Nephron (organoid): ENCODE measurements at regions not wholly inside any gene's neighbourhood (a gene's known extent, or its start where the extent isn't known, plus 50 kb on each side); places are given as distances from the start of the nearest gene placed in this dataset.
A peak's percentile ranks its signal among the peaks of the same experiment; 100 is the strongest.

Experiments used
- H3K27ac Mint-ChIP-seq, 3 experiments: 2 replicates each; pipeline ENCODE4 v1.8.0; 2020; ENCODE audit warnings: mixed read lengths in 3 of 3, mild to moderate bottlenecking in 2 of 3, moderate library complexity in 1 of 3
- H3K27me3 Mint-ChIP-seq: 2 replicates; pipeline ENCODE4 v1.8.0; 2021; ENCODE audit warnings: low read depth, mild to moderate bottlenecking, moderate library complexity, mixed read lengths
- H3K36me3 Mint-ChIP-seq: 2 replicates; pipeline ENCODE4 v1.8.0; 2020; ENCODE audit warnings: low read depth, mixed read lengths
- H3K4me1 Mint-ChIP-seq: 2 replicates; pipeline ENCODE4 v1.8.0; 2020; ENCODE audit warnings: mixed read lengths
- H3K4me3 Mint-ChIP-seq, 3 experiments: 2 replicates each; pipeline ENCODE4 v1.8.0; 2020; ENCODE audit warnings: mild to moderate bottlenecking in 3 of 3, mixed read lengths in 3 of 3, moderate library complexity in 2 of 3
- H3K9me3 Mint-ChIP-seq: 2 replicates; pipeline ENCODE4 v1.8.0; 2020; ENCODE audit warnings: mixed read lengths
- TF ChIP-seq, protein P1 (sequence below), 3 experiments: fragments of 200-600 bp; sonication (generic); IDR thresholded peaks; one replicate each; pipeline ENCODE4 v1.5.0; 2021; ENCODE audit warnings: antibody characterized with exemption in 3 of 3; ENCODE audit not compliant: unreplicated experiment in 3 of 3

DNA sequence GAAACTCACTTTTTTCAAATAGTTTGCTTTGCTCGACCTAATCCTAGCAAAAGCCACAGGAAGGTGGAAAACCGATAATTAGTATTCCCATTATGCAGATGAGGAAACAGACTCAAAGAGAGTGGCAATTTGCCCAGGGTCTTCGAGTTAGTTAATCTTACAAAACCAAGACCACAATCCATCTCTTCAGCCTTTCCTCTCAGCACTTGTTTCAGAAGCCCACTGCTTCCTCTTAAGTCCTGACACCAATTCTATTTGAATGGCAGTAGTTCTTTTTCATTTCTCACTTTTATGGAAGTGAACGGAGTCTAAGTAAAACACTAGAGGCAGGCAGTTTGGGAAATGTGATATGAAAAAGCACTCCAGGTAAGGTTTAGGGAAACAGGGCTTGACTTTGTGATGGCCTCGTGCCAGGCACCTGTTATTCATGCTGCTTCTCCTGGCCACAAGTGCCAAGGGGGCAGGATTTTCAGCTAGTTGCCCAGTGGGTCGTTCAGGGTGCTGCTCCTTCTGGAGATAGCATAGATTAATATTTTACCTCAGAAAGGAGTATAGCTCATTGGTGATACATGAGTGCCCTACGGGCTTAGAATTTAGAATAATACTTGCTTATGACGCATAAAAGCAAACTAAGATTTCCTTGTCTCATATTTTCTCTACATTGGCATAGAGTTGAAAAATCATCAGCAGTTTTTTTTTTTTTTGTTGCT, 76.6 kb upstream of the NRIP1 start:
- TF ChIP-seq, protein P1, sequence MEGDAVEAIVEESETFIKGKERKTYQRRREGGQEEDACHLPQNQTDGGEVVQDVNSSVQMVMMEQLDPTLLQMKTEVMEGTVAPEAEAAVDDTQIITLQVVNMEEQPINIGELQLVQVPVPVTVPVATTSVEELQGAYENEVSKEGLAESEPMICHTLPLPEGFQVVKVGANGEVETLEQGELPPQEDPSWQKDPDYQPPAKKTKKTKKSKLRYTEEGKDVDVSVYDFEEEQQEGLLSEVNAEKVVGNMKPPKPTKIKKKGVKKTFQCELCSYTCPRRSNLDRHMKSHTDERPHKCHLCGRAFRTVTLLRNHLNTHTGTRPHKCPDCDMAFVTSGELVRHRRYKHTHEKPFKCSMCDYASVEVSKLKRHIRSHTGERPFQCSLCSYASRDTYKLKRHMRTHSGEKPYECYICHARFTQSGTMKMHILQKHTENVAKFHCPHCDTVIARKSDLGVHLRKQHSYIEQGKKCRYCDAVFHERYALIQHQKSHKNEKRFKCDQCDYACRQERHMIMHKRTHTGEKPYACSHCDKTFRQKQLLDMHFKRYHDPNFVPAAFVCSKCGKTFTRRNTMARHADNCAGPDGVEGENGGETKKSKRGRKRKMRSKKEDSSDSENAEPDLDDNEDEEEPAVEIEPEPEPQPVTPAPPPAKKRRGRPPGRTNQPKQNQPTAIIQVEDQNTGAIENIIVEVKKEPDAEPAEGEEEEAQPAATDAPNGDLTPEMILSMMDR (IDR thresholded peaks at IDR 0.05; ENCODE audit: unreplicated experiment in 3 of 3): no peak
- Mint-ChIP-seq H3K36me3 (no peaks in the 10 kb centered on the region), H3K4me1 (peaks cover 46% of the 10 kb centered on the region), H3K27me3 (no peaks in the 10 kb centered on the region), H3K9me3 (no peaks in the 10 kb centered on the region), H3K27ac (peak overlapping the region; percentile 76 to 90 (median 84)), H3K4me3 (no peak overlapping the region)

DNA sequence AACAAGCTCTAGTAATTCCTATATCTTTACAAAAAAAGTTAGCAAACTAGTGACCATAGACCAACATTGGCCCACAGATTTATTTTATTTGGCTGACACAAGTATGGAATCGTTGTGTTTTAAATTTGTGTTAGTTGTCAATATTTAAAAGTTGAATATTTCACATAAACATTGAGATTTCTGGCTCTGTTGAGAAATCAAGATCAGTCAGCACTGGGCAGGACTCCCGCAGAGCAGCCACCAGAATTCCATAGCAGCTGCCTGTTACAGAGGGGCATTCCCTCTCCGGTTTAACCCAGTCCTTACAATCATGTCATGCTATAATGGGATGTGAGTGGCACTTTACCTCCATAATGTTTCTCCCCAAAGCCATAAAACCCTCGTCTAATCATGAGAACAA, 79.2 kb upstream of the NRIP1 start:
- peak overlapping the region in 1 of 3 experiments; percentile 14 for H3K27ac Mint-ChIP-seq
- no peaks in the 10 kb centered on the region for H3K9me3 Mint-ChIP-seq
- no peaks in the 10 kb centered on the region for H3K36me3 Mint-ChIP-seq
- no peak overlapping the region for H3K4me3 Mint-ChIP-seq
- no peaks in the 10 kb centered on the region for H3K27me3 Mint-ChIP-seq
- peaks cover 25% of the 10 kb centered on the region for H3K4me1 Mint-ChIP-seq
- TF ChIP-seq, protein P1 (IDR thresholded peaks at IDR 0.05; ENCODE audit: unreplicated experiment in 3 of 3): no peak

DNA sequence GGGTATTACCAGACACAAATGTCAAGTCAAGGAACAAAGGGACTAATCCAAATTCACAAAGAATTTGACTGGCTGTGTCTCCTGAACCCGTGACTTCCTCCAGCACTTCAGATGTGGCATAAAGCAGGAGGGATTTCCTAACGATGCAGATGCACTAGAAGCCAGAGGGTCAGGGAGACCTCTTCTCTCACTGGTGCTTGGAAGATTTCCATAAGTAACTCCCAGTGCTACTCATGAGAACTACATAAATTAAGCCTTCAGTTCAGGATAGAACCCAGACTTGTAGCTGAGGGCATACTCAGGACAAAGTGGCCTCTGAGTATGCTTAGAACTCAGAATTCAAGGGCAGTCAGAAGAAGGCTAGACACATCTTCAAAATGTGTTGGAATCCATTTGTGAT, 83.6 kb upstream of the NRIP1 start:
- Mint-ChIP-seq H3K4me3 (no peak overlapping the region), H3K27ac (no peak overlapping the region), H3K9me3 (peaks cover 3% of the 10 kb centered on the region), H3K27me3 (no peaks in the 10 kb centered on the region), H3K36me3 (no peaks in the 10 kb centered on the region), H3K4me1 (no peaks in the 10 kb centered on the region)
- TF ChIP-seq, protein P1 (IDR thresholded peaks at IDR 0.05; ENCODE audit: unreplicated experiment in 3 of 3): no peak

DNA sequence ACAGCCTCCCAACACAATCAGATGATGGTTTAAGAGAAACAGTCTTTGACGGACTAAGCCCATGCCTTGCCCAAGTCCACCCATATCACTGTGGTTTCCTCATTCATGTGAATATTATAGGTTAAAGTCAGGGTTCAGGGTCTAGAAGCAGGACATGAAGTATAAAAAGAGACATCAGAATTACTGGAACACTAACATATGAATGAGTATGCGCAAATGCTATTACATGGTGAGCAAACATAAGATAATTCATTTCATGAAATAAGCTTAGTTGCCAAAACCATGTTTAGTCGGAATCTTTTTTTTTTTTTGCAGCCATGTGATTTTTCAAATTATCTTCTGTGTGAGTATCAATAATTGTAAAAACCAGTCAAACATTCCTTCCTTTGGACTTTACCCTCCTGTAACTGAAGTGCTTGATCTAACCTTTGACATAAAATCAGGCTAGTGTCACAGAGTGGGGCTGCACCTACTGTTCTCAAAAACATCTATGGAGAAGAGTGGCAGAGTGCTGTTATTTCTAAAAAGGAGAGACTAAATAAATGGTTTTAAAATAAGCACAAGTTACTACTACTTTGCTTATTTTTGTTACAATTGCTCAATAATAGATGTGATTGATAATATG, 84.9 kb upstream of the NRIP1 start:
- TF ChIP-seq, protein P1 (IDR thresholded peaks at IDR 0.05; ENCODE audit: unreplicated experiment in 3 of 3): no peak
- no peak overlapping the region for H3K4me3 Mint-ChIP-seq
- H3K9me3 Mint-ChIP-seq: peaks cover 9% of the 10 kb centered on the region
- H3K27me3 Mint-ChIP-seq: no peaks in the 10 kb centered on the region
- H3K36me3 Mint-ChIP-seq: peaks cover 3% of the 10 kb centered on the region
- H3K27ac Mint-ChIP-seq: no peak overlapping the region
- H3K4me1 Mint-ChIP-seq: no peaks in the 10 kb centered on the region

DNA sequence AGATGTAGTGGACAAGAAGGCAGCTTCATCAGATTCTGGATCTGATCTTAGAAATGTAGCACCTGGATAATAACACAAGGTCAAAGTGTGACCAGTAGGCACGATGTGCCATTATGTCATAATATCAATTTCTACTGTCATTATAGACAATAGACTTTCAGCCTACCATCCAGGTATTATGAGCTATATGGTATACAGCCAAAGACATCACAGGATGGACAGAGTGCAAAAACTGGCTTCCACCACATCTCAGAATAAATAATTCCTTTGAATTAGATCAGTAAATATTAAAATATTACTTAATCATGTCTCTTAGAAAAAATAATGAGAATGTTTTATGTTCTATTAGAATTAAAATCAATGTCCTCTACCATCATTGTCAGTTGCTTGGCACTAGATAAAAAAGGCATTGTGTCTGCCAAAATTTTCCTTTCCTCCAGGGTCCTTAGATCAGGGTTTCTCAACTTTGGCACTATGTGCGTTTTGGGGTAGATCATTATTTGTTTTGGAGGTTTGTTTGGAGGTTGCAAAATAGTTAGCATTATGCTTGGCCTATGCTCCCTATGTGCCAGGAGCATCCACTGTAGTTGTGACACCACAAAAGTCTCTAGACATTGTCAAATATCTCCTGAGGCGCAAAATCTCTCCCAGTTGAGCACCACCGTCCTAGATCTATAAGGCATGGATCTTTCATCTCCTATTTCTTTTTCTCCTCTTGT, 86.7 kb upstream of the NRIP1 start:
- Mint-ChIP-seq H3K4me1 (no peaks in the 10 kb centered on the region), H3K27ac (no peak overlapping the region), H3K9me3 (peaks cover 19% of the 10 kb centered on the region), H3K4me3 (no peak overlapping the region), H3K36me3 (peaks cover 4% of the 10 kb centered on the region), H3K27me3 (no peaks in the 10 kb centered on the region)
- TF ChIP-seq, protein P1 (IDR thresholded peaks at IDR 0.05; ENCODE audit: unreplicated experiment in 3 of 3): no peak
